ENCODE measurements at regions not wholly inside any gene's neighbourhood (a gene's known extent, or its start where the extent isn't known, plus 50 kb on each side); places are given as distances from the start of the nearest gene placed in this dataset.

GRCh38 chr9:82474235-82474634 lies 485.7 kb downstream of the SPATA31D1 start:
- peaks cover 0 to 10% (median 0%) of the 10 kb centered on the region in 5 donors for H3K4me1 ChIP-seq (ENCODE audit: control insufficient read depth in 5 of 5, insufficient read depth in 5 of 5, low read length in 5 of 5)
- no peak overlapping the region for H3K4me3 ChIP-seq
- no peaks in the 10 kb centered on the region for H3K36me3 ChIP-seq (ENCODE audit: control insufficient read depth in 4 of 4, insufficient read depth in 4 of 4, low read length in 4 of 4)
- no peak overlapping the region for H3K9ac ChIP-seq (ENCODE audit: insufficient read depth in 1 of 2, low read length in 2 of 2)
- H3K27me3 ChIP-seq (ENCODE audit: control insufficient read depth in 3 of 3, insufficient read depth in 3 of 3, low read length in 2 of 3): no peaks in the 10 kb centered on the region
- DNase-seq: no peak
- no peak overlapping the region for H3K27ac ChIP-seq (ENCODE audit: low read depth in 1 of 2, low read length in 1 of 2)
- ATAC-seq (ENCODE audit: insufficient read depth, low FRiP score): no peak
- TF ChIP-seq, protein P1, sequence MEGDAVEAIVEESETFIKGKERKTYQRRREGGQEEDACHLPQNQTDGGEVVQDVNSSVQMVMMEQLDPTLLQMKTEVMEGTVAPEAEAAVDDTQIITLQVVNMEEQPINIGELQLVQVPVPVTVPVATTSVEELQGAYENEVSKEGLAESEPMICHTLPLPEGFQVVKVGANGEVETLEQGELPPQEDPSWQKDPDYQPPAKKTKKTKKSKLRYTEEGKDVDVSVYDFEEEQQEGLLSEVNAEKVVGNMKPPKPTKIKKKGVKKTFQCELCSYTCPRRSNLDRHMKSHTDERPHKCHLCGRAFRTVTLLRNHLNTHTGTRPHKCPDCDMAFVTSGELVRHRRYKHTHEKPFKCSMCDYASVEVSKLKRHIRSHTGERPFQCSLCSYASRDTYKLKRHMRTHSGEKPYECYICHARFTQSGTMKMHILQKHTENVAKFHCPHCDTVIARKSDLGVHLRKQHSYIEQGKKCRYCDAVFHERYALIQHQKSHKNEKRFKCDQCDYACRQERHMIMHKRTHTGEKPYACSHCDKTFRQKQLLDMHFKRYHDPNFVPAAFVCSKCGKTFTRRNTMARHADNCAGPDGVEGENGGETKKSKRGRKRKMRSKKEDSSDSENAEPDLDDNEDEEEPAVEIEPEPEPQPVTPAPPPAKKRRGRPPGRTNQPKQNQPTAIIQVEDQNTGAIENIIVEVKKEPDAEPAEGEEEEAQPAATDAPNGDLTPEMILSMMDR (IDR thresholded peaks at IDR 0.05; ENCODE audit: control extremely low read depth, extremely low read depth): no peak
- peaks cover 0 to 5% (median 2%) of the 10 kb centered on the region in 4 donors for H3K9me3 ChIP-seq (ENCODE audit: control insufficient read depth in 4 of 4, insufficient read depth in 3 of 4, low read length in 3 of 4)

DNA sequence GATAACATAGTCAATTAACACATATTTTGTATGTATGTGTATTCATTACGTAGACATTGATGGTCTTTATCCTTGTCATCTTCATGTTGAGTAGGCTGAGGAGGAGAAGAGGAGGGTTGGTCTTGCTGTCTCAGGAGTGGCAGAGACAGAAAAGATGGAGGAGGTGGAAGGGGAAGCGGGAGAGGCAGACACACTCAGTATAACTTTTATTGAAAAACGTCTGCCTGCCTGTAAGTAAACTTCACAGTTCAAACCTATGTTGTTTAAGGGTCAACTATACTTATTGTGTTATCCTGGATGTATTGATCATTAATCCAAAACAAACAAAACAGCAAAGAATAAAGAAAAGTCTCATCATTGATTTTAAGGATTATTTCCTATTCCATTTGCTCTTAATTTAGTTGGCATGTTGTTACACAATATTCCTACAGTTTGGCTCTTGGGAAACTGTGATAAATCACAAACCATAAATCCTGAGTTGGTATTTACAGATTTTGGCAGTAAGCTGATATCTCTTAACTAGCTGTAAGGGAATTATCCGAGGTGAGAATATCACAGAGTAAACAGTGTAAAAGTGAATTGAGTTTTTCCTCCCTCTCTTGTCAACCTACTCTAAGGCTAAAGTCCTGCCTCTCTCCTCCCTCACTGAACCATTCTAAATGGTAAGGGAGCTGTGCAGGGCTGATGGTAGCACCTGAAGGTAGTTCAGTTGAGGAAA lies 487.2 kb downstream of the SPATA31D1 start:
- Histone ChIP-seq H3K36me3 (ENCODE audit: control insufficient read depth in 4 of 4, insufficient read depth in 4 of 4, low read length in 4 of 4) (no peaks in the 10 kb centered on the region), H3K9me3 (ENCODE audit: control insufficient read depth in 4 of 4, insufficient read depth in 3 of 4, low read length in 3 of 4) (peaks cover 0 to 5% (median 2%) of the 10 kb centered on the region in 4 donors), H3K27me3 (ENCODE audit: control insufficient read depth in 3 of 3, insufficient read depth in 3 of 3, low read length in 2 of 3) (no peaks in the 10 kb centered on the region), H3K4me3 (no peak overlapping the region), H3K9ac (ENCODE audit: insufficient read depth in 1 of 2, low read length in 2 of 2) (no peak overlapping the region), H3K4me1 (ENCODE audit: control insufficient read depth in 5 of 5, insufficient read depth in 5 of 5, low read length in 5 of 5) (peaks cover 0 to 10% (median 0%) of the 10 kb centered on the region in 5 donors), H3K27ac (ENCODE audit: low read depth in 1 of 2, low read length in 1 of 2) (no peak overlapping the region)
- TF ChIP-seq, protein P1 (IDR thresholded peaks at IDR 0.05; ENCODE audit: control extremely low read depth, extremely low read depth): no peak
- DNase-seq (peak in 2 of 3 donors; percentile 68 to 72), ATAC-seq (ENCODE audit: insufficient read depth, low FRiP score) (no peak)
- 70 to 81% methylated on average over 4 of the region's 4 CpGs for WGBS, 2 donors

GRCh38 chr9:82480921-82481320 lies 492.3 kb downstream of the SPATA31D1 start:
- TF ChIP-seq, protein P1 (IDR thresholded peaks at IDR 0.05; ENCODE audit: control extremely low read depth, extremely low read depth): no peak
- H3K4me3 ChIP-seq: no peak overlapping the region
- 87 to 89% methylated on average over 2 of the region's 2 CpGs for WGBS, 2 donors
- DNase-seq (no peak), ATAC-seq (ENCODE audit: insufficient read depth, low FRiP score) (no peak)
- H3K9me3 ChIP-seq (ENCODE audit: control insufficient read depth in 4 of 4, insufficient read depth in 3 of 4, low read length in 3 of 4): peaks cover 0 to 5% (median 0%) of the 10 kb centered on the region in 4 donors
- H3K9ac ChIP-seq (ENCODE audit: insufficient read depth in 1 of 2, low read length in 2 of 2): no peak overlapping the region
- H3K27ac ChIP-seq (ENCODE audit: low read depth in 1 of 2, low read length in 1 of 2): no peak overlapping the region
- H3K27me3 ChIP-seq (ENCODE audit: control insufficient read depth in 3 of 3, insufficient read depth in 3 of 3, low read length in 2 of 3): no peaks in the 10 kb centered on the region
- peaks cover 0 to 5% (median 0%) of the 10 kb centered on the region in 5 donors for H3K4me1 ChIP-seq (ENCODE audit: control insufficient read depth in 5 of 5, insufficient read depth in 5 of 5, low read length in 5 of 5)
- H3K36me3 ChIP-seq (ENCODE audit: control insufficient read depth in 4 of 4, insufficient read depth in 4 of 4, low read length in 4 of 4): no peaks in the 10 kb centered on the region

Measured in lung (tissue), 11 donors.